ENCODE measurements at regions not wholly inside any gene's neighbourhood (a gene's known extent, or its start where the extent isn't known, plus 50 kb on each side); places are given as distances from the start of the nearest gene placed in this dataset.

GRCh38 chr2:83923531-83923930, 535.5 kb downstream of the SUCLG1 start:
- TF ChIP-seq CTCF (conservative IDR thresholded peaks at IDR 0.05; ENCODE audit: low read depth, low read length) (no peak), EZH2 (IDR thresholded peaks at IDR 0.05; ENCODE audit: borderline replicate concordance, low read depth, low read length, poor library complexity, severe bottlenecking) (no peak)

All from A673 (cell line).